ENCODE measurements at regions not wholly inside any gene's neighbourhood (a gene's known extent, or its start where the extent isn't known, plus 50 kb on each side); places are given as distances from the start of the nearest gene placed in this dataset.
"Not testable (repeated sequence)": the region's sequence is repeated elsewhere in the genome, so short reads cannot be mapped to it uniquely, and the experiment has no call there.

GRCh38 chr1:157335056-157335455, 196.9 kb upstream of the ETV3 start:
- Histone ChIP-seq H3K27me3 (ENCODE audit: control insufficient read depth, insufficient read depth, low read length) (no peaks in the 10 kb centered on the region), H3K9ac (no peak overlapping the region), H3K4me1 (no peaks in the 10 kb centered on the region), H3K4me2 (ENCODE audit: low read length) (no peak overlapping the region), H3K4me3 (ENCODE audit: low read depth, low read length) (no peak overlapping the region), H3K27ac (no peak overlapping the region), H3K9me3 (ENCODE audit: control insufficient read depth, low read length) (no peaks in the 10 kb centered on the region), H3K79me2 (no peaks in the 10 kb centered on the region), H2AFZ (no peak overlapping the region), H3K36me3 (ENCODE audit: control insufficient read depth, insufficient read depth, low read length) (no peaks in the 10 kb centered on the region)
- no peak for TF ChIP-seq CTCF (IDR thresholded peaks at IDR 0.05)

GRCh38 chr1:157334041-157334440, 195.8 kb upstream of the ETV3 start:
- Histone ChIP-seq H3K27me3 (ENCODE audit: control insufficient read depth, insufficient read depth, low read length) (no peaks in the 10 kb centered on the region), H3K4me1 (no peaks in the 10 kb centered on the region), H3K9me3 (ENCODE audit: control insufficient read depth, low read length) (no peaks in the 10 kb centered on the region), H2AFZ (no peak overlapping the region), H3K79me2 (no peaks in the 10 kb centered on the region), H3K4me3 (ENCODE audit: low read depth, low read length) (no peak overlapping the region), H3K36me3 (ENCODE audit: control insufficient read depth, insufficient read depth, low read length) (no peaks in the 10 kb centered on the region), H3K4me2 (ENCODE audit: low read length) (no peak overlapping the region), H3K27ac (no peak overlapping the region), H3K9ac (no peak overlapping the region)
- TF ChIP-seq CTCF (IDR thresholded peaks at IDR 0.05) = no peak

GRCh38 chr1:157330177-157330576, 192.0 kb upstream of the ETV3 start:
- not testable (repeated sequence) for H3K79me2 ChIP-seq; H3K4me1 ChIP-seq; H2AFZ ChIP-seq; H3K4me2 ChIP-seq (ENCODE audit: low read length); H3K36me3 ChIP-seq (ENCODE audit: control insufficient read depth, insufficient read depth, low read length); H3K9me3 ChIP-seq (ENCODE audit: control insufficient read depth, low read length); H3K27me3 ChIP-seq (ENCODE audit: control insufficient read depth, insufficient read depth, low read length); H3K4me3 ChIP-seq (ENCODE audit: low read depth, low read length); H3K27ac ChIP-seq; H3K9ac ChIP-seq

- H3K27ac ChIP-seq; H3K27me3 ChIP-seq (ENCODE audit: control insufficient read depth, insufficient read depth, low read length); H3K36me3 ChIP-seq (ENCODE audit: control insufficient read depth, insufficient read depth, low read length); H3K79me2 ChIP-seq; H3K4me2 ChIP-seq (ENCODE audit: low read length); H3K4me3 ChIP-seq (ENCODE audit: low read depth, low read length); H3K4me1 ChIP-seq; H2AFZ ChIP-seq; H3K9ac ChIP-seq; H3K9me3 ChIP-seq (ENCODE audit: control insufficient read depth, low read length): not testable (repeated sequence)
Observed at GRCh38 chr1:157328120-157328519, 189.9 kb upstream of the ETV3 start.

- Histone ChIP-seq H3K4me2 (ENCODE audit: low read length) (no peak overlapping the region), H3K79me2 (no peaks in the 10 kb centered on the region), H3K9me3 (ENCODE audit: control insufficient read depth, low read length) (no peaks in the 10 kb centered on the region), H2AFZ (no peak overlapping the region), H3K4me3 (ENCODE audit: low read depth, low read length) (no peak overlapping the region), H3K27ac (no peak overlapping the region), H3K9ac (no peak overlapping the region), H3K27me3 (ENCODE audit: control insufficient read depth, insufficient read depth, low read length) (no peaks in the 10 kb centered on the region), H3K36me3 (ENCODE audit: control insufficient read depth, insufficient read depth, low read length) (no peaks in the 10 kb centered on the region), H3K4me1 (no peaks in the 10 kb centered on the region)
- TF ChIP-seq CTCF (IDR thresholded peaks at IDR 0.05) = no peak
Observed at GRCh38 chr1:157326173-157326859, 188.1 kb upstream of the ETV3 start.

- Histone ChIP-seq H3K9ac (no peak overlapping the region), H3K27me3 (ENCODE audit: control insufficient read depth, insufficient read depth, low read length) (no peaks in the 10 kb centered on the region), H3K9me3 (ENCODE audit: control insufficient read depth, low read length) (no peaks in the 10 kb centered on the region), H3K4me2 (ENCODE audit: low read length) (no peak overlapping the region), H3K4me3 (ENCODE audit: low read depth, low read length) (no peak overlapping the region), H3K4me1 (no peaks in the 10 kb centered on the region), H3K36me3 (ENCODE audit: control insufficient read depth, insufficient read depth, low read length) (no peaks in the 10 kb centered on the region), H3K79me2 (no peaks in the 10 kb centered on the region), H2AFZ (no peak overlapping the region), H3K27ac (no peak overlapping the region)
- no peak for TF ChIP-seq CTCF (IDR thresholded peaks at IDR 0.05)
Observed at GRCh38 chr1:157325220-157325619, 187.0 kb upstream of the ETV3 start.

GRCh38 chr1:157321972-157322371, 183.8 kb upstream of the ETV3 start:
- not testable (repeated sequence) for H3K4me3 ChIP-seq (ENCODE audit: low read depth, low read length); H3K27ac ChIP-seq; H3K9me3 ChIP-seq (ENCODE audit: control insufficient read depth, low read length); H3K4me1 ChIP-seq; H3K9ac ChIP-seq; H3K36me3 ChIP-seq (ENCODE audit: control insufficient read depth, insufficient read depth, low read length); H2AFZ ChIP-seq; H3K27me3 ChIP-seq (ENCODE audit: control insufficient read depth, insufficient read depth, low read length); H3K79me2 ChIP-seq; H3K4me2 ChIP-seq (ENCODE audit: low read length)

Data from parathyroid adenoma (tissue), 2 donors.